ENCODE measurements at regions not wholly inside any gene's neighbourhood (a gene's known extent, or its start where the extent isn't known, plus 50 kb on each side); places are given as distances from the start of the nearest gene placed in this dataset.

DNA sequence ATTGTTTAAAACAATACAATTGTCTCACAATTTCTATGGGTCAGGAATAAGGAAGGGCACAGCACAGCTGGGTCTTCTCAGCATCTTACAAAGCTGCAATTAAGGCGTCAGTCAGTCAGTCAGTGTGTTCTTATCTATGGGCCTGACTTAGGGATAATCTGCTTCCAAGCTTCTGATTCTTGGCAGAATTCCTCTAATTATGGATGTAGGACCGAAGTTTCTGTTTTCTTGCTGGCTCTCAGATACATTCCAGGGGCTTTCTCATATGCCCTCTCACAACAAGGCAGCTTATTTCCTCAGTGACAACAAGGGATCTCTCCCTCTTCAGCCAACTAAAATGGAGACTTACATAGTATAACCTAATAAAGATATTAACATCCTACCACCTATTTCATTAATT is 1925.3 kb upstream of the ACO1 start:
- H3K4me1 ChIP-seq = no peaks in the 10 kb centered on the region
- no peaks in the 10 kb centered on the region for H3K36me3 ChIP-seq
- WGBS, 2 donors = 67 to 75% methylated on average over 2 of the region's 2 CpGs
- TF ChIP-seq, protein P1, sequence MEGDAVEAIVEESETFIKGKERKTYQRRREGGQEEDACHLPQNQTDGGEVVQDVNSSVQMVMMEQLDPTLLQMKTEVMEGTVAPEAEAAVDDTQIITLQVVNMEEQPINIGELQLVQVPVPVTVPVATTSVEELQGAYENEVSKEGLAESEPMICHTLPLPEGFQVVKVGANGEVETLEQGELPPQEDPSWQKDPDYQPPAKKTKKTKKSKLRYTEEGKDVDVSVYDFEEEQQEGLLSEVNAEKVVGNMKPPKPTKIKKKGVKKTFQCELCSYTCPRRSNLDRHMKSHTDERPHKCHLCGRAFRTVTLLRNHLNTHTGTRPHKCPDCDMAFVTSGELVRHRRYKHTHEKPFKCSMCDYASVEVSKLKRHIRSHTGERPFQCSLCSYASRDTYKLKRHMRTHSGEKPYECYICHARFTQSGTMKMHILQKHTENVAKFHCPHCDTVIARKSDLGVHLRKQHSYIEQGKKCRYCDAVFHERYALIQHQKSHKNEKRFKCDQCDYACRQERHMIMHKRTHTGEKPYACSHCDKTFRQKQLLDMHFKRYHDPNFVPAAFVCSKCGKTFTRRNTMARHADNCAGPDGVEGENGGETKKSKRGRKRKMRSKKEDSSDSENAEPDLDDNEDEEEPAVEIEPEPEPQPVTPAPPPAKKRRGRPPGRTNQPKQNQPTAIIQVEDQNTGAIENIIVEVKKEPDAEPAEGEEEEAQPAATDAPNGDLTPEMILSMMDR (IDR thresholded peaks at IDR 0.05) = no peak
- TF ChIP-seq EP300 (IDR thresholded peaks at IDR 0.05) (no peak), POLR2A (IDR thresholded peaks at IDR 0.05) (no peak), POLR2AphosphoS5 (IDR thresholded peaks at IDR 0.05) (no peak)
- DNase-seq = no peak
- no peaks in the 10 kb centered on the region for H3K9me3 ChIP-seq
- H3K27ac ChIP-seq = no peak overlapping the region
- intact Hi-C loops (cut with DNase I) = no loop called here
- no peaks in the 10 kb centered on the region for H3K27me3 ChIP-seq
- no peak overlapping the region for H3K4me3 ChIP-seq

DNA sequence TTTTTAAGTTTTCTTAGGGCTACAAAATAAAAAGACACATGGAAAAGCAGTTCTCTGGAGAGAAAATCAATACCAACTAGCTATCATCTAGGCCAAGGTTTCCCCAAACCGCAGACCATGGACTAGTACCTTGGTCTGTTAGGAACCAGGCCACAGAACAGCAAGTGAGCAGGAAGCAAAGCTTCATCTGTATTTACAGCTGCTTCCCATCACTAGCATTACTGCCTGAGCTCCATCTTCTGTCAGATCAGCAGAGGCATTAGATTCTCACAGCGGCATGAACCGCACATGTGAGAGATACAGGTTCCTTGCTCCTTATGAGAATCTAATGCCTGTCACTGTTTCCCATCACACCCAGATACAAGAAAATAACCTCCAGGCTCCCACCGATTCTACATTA is 1907.6 kb upstream of the ACO1 start:
- DNase-seq = no peak
- Histone ChIP-seq H3K9me3 (no peaks in the 10 kb centered on the region), H3K27me3 (no peaks in the 10 kb centered on the region), H3K4me1 (no peaks in the 10 kb centered on the region), H3K27ac (no peak overlapping the region), H3K36me3 (no peaks in the 10 kb centered on the region), H3K4me3 (no peak overlapping the region)
- TF ChIP-seq, protein P1 (IDR thresholded peaks at IDR 0.05) = no peak
- no peak for TF ChIP-seq POLR2AphosphoS5 (IDR thresholded peaks at IDR 0.05)
- WGBS, 2 donors = 75 to 82% methylated on average over 4 of the region's 4 CpGs
- intact Hi-C loops (cut with DNase I) = no loop called here

DNA sequence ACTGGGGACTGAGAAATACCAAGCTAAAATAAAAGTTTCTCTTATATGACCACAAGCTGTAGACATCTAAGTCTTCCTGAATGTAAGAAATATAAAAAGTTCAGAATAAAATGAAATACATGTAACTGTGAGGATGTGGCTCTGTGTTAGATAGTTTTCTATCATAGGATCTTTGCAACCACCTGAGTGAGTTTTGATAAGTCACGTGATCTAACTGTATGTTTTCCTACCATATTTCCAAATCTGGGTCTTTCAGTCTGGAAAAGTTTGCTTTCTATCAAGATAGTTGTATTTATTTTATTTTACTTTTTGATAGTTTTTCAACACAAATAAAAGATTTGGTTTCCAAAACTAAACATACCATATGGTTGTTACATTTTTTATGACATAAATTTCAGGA is 1905.8 kb upstream of the ACO1 start:
- WGBS, 2 donors = 76 to 77% methylated on average over 1 of the region's 1 CpG
- no peaks in the 10 kb centered on the region for H3K36me3 ChIP-seq
- H3K4me3 ChIP-seq = no peak overlapping the region
- H3K9me3 ChIP-seq = no peaks in the 10 kb centered on the region
- TF ChIP-seq POLR2AphosphoS5 (IDR thresholded peaks at IDR 0.05) (no peak), POLR2A (IDR thresholded peaks at IDR 0.05) (no peak), EP300 (IDR thresholded peaks at IDR 0.05) (no peak)
- TF ChIP-seq, protein P1 (IDR thresholded peaks at IDR 0.05) = no peak
- H3K27ac ChIP-seq = no peak overlapping the region
- no peaks in the 10 kb centered on the region for H3K4me1 ChIP-seq
- no peak for DNase-seq
- intact Hi-C loops (cut with DNase I) = no loop called here
- no peaks in the 10 kb centered on the region for H3K27me3 ChIP-seq

DNA sequence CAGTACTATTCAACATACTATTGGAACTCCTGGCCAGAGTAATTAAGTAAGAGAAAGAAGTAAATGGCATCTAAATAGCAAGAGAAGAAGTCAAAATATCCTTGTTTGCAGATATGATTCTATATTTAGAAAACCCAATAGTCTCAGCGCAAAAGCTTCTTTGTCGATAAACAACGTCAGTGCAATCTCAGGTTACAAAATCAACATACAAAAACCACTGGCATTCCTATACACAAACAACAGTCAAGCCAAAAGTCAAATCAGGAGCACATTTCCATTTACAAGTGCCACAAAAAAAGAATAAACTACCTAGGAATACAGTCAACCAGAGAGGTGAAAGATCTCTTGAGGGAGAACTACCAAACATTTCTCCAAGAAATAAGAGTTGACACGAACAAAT is 1901.9 kb upstream of the ACO1 start:
- WGBS, 2 donors = 83 to 93% methylated on average over 4 of the region's 4 CpGs
- Histone ChIP-seq H3K4me3 (no peak overlapping the region), H3K27ac (no peak overlapping the region), H3K4me1 (no peaks in the 10 kb centered on the region), H3K36me3 (no peaks in the 10 kb centered on the region), H3K27me3 (no peaks in the 10 kb centered on the region), H3K9me3 (no peaks in the 10 kb centered on the region)
- no peak for TF ChIP-seq POLR2A (IDR thresholded peaks at IDR 0.05)
- TF ChIP-seq POLR2AphosphoS5 (IDR thresholded peaks at IDR 0.05) = no peak
- TF ChIP-seq EP300 (IDR thresholded peaks at IDR 0.05) = no peak
- intact Hi-C loops (cut with DNase I) = no loop called here
- DNase-seq = no peak

DNA sequence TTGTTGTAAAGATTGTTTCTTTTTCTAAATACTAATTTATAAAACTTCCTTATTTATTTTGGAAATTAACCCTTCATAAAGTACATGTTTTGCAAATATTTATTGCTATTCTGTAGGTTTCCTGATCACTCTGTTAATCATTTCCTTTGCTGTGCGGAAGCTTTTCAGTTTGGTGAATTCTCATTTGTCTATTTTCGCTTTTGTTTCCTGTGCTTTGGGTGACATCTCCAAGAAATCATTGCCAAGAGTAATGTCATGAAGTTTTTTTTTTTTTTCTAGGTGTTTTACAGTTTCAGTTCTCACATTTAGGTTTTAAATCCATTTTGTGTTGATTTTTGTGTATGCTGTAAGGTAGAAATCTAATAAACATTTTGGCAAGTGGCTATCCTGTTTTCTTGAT is 1899.8 kb upstream of the ACO1 start:
- intact Hi-C loops (cut with DNase I) = no loop called here
- 78 to 82% methylated on average over 2 of the region's 2 CpGs for WGBS, 2 donors
- DNase-seq = no peak

More for the DNA sequence above, 1899.8 kb upstream of the ACO1 start:
- TF ChIP-seq POLR2A (IDR thresholded peaks at IDR 0.05) = no peak
- TF ChIP-seq EP300 (IDR thresholded peaks at IDR 0.05) = no peak
- TF ChIP-seq, protein P1 (IDR thresholded peaks at IDR 0.05) = no peak
- no peak for TF ChIP-seq POLR2AphosphoS5 (IDR thresholded peaks at IDR 0.05)
- no peak overlapping the region for H3K27ac ChIP-seq
- no peak overlapping the region for H3K4me3 ChIP-seq
- no peaks in the 10 kb centered on the region for H3K36me3 ChIP-seq
- H3K27me3 ChIP-seq = no peaks in the 10 kb centered on the region
- no peaks in the 10 kb centered on the region for H3K9me3 ChIP-seq
- no peaks in the 10 kb centered on the region for H3K4me1 ChIP-seq

Data from sigmoid colon (tissue), 6 donors.